C1 segment of cervical spinal cord (tissue), 14 donors: ENCODE measurements at regions not wholly inside any gene's neighbourhood (a gene's known extent, or its start where the extent isn't known, plus 50 kb on each side); places are given as distances from the start of the nearest gene placed in this dataset.
A peak's percentile ranks its signal among the peaks of the same experiment; 100 is the strongest.

Source experiments
- DNase-seq, 14 donors: peaks; one replicate each; lab custom pipeline; 2025; lab: John Stamatoyannopoulos, UW

DNA sequence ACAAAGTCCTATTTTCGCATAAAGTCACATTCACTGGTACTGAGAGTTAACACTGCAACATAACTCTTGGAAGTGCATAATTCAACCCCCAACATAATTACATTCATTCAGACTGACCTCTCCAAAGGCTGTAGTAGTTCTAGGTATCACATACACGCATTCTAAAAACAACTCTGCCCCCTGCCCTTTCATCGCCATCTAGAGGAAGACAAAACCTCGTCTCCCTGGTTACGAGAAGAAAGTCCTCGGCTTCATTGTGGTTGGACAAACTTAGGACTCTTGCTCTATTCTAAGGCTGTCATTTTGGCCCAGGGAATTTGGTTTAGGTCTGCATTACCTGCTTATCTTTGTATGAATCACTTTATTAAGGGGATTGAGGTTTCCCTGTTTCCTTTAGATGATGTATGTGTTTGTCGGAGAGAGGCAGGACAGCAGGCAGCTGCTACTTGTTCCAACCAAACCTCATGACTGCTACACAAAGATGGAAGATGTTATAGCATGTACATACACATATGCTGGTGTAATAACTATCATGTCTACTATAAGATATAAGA is 215.4 kb upstream of the NRXN1 start:
- no peak for DNase-seq

- DNase-seq, result no peak
These were observed 212.1 kb upstream of the NRXN1 start for GRCh38 chr2:51243892-51244535.

DNA sequence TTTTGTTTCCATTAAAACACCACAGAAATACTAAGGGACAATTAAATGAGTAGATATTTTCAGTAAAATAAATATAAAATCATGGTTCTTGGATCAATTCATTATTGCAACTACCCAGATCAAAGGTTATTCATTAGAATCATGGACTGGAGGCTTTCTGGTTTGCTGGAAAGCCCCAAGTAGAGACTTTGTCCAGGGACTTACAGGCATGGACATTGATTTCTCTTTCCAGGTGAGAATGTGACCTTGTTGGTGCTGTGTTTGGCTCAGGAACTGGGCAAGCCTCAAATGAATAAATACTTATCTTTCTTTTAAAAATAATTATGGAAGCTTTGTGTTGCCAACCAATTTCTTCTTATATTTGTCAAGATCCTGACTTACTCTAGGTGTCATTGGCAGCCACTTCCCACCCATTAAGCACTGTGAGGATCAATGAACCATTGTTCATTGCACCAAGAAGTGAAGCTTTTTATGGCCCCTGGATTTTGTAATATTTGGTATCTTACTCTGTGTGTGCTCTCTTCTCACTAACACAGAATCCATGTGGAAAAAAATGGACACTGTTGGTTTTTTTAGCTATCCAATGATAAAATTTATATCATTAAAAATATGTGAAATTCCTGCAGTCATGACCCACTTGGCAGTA is 205.8 kb upstream of the NRXN1 start:
- DNase-seq, result no peak

GRCh38 chr2:51232027-51232426 is 200.1 kb upstream of the NRXN1 start:
- DNase-seq, result no peak

DNA sequence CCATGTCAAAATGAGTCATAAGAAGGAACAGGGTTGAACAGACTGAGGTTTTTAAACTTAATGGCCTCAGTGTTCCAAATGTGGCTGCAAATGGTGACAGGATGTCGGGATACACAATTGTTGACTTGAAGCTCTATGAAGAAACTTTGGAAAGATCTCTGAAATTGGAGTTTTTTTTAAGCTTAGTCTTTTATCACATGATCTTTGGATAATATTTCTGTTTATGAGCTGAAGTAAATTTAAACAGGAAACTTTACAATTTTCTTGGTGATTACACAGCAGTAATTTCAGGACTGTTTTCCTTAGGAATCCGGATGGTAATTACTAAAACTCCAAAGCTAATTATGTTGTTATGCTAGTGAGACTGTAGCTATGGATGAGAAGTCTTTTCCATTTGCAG is 199.1 kb upstream of the NRXN1 start:
- no peak for DNase-seq

GRCh38 chr2:51225377-51225776 is 193.4 kb upstream of the NRXN1 start:
- DNase-seq, result no peak

- DNase-seq, result no peak
These were observed 192.9 kb upstream of the NRXN1 start for GRCh38 chr2:51224790-51225189.

DNA sequence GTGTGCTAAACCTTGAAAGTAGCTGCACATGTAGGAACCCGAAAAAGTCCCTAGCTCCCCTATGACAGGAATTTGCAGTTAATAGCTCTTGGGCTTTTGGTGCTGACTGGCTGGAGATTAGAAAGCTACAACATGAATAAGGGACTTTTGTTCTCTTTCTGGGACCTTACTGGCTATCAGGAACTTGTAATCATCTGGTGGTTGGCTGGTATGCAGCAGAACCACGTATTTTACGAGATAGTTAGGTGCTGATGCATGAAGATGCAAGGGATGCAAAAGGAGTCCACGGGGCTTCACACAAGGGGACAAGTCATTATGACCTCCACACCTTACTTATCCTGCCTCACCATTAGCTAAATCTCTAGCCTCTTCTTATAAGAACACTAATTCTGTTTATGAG is 190.2 kb upstream of the NRXN1 start:
- no peak for DNase-seq

DNA sequence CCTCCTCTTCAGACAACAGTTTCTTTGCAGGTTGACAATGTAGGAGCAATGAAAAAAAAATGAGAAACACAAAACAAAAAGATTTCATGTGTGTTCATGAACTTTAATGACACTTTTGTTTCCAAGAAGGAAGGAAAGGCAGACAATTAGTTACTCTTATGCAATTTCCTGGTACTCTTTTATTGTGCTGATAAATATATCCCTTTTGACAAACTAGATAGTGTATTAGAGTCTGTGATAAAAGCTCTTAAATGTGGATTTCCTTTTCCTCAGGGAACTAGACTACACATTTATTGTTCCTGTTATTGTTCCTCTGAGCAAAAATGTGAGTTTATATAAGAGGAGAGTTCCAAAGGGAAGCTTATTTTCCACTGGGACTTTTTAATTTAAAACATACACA is 188.7 kb upstream of the NRXN1 start:
- DNase-seq, result no peak

DNA sequence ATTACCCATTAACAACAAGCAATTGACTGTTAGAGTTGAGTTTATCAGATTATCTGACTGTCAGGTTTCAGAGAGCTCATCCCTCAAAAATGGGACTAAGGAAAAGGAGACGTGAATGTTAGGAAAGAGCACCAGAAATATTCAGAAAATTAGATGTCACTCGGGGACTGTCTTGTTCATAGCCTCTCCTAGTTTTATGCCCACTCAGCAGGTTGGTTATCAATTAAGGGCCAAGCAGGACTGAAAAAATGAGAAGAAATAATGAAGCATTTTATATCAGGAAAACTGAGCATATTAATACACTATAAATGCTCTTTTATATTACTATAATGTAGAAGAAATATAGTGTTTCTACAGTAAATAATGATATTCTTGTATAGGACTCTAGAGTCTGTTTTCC is 188.1 kb upstream of the NRXN1 start:
- no peak for DNase-seq

DNA sequence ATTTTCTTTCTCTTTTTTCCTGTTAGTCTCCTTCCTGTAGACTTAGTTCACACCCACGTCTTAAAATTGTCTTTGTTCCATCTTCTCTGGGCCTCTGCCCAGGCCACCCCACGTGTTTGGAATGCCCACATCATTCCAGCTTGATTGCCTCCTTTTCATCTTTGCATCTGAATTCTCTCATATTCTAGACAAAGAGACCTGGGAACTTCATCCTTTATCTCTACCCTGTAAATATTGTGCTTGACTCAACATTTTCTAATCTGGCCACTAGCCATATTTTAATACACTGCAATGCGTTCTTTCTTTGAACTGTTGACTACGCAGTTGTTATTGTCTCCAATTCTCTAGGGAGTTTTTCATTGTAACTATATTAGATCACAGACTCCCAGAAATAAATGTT is 187.5 kb upstream of the NRXN1 start:
- DNase-seq, result no peak

GRCh38 chr2:51218047-51218446 is 186.1 kb upstream of the NRXN1 start:
- DNase-seq, result no peak

DNA sequence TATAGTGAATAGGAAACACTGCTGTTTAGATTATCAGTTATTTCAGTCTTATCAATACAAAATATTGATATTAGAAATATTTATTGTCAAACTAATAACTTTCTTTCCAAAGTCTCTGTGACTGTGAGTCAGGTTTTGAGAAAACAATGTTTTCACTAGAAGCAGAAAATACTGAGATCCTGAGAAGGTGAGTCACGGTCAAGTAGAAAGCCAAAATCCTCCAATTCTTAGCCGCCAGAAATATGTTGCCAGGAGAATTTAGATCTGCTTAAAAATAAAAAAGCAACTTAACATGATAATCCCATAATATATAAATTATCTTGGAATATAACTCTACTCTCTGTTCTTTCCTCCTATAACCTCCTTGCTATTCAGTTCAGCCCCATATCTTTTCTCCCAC is 181.9 kb upstream of the NRXN1 start:
- DNase-seq, result no peak

- DNase-seq, result no peak
These were observed 180.4 kb upstream of the NRXN1 start for GRCh38 chr2:51212374-51212773.

DNA sequence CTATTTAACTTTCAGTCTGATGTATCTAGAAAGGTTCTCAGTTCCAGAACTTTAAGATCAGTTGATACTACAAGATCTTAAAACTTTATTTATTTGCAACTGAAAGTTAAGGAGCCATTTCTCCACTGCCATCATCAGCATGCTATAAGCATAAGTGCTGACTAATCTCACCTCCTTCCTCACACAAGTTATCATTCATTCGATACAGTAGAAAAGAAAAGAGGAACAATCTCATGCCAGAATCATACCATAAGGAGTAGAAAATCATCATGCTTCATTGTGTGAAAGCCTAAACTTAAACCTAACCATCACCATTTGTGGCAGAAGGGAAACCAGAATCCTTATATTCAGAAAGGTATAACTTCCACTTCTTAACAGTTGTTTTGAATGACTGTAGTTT is 176.6 kb upstream of the NRXN1 start:
- no peak for DNase-seq

DNA sequence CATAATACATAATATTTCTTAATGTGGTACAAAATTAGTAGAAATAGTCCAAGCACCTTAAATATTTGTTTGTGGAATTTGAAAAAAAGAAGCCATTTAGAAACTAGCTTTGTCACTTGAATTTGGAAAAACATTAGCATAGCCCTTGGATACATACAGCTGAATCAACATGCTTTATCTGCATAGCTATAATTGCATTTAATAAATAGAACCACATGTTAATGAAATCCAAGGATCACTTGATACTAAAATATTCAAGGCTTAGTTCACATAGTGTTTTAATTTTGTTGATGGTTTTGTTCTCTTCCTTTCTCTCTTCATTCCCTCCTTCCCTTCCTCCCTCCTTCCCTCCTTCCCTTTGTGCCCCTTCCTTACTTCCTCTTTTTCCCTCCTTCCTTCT is 169.4 kb upstream of the NRXN1 start:
- DNase-seq, result no peak

GRCh38 chr2:51194656-51195055 is 162.7 kb upstream of the NRXN1 start:
- no peak for DNase-seq

- DNase-seq, result no peak
These were observed 138.3 kb upstream of the NRXN1 start for GRCh38 chr2:51170273-51170672.

DNA sequence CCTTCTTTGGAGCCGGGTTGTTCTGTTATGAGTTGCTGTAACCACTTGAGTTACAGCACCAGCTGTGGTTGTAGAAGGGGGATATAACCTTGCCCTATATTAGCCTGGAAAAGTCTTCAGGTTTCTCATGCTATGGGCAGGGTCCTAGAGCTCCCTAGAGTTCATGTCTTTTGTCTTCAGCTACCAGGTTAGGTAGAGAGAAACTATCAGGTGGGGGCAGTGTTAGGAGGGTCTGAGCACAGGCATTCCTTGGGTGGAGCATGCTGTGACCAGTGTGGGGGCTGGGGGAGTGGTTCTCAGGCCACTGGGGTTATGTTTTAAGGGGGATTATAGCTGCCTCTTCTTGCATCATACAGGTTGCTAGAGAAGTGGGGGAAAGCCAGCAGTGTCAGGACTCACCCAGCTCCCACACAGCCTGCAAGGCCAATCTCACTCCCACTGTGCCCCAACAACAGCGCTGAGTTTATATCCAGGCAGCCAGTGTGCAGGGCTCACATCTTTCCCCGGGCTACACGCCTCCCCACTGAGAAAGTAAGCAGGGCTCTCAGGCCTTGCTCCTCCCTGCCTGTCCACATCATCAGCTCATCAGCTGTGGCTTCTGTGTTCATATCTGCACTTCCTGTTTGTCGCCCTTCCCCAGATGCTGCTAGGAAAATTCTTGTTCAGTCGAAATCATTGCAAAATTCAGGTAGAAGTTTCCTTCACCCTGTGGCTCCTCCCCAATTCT is 133.8 kb upstream of the NRXN1 start:
- DNase-seq, result no peak

GRCh38 chr2:51158251-51158650 is 126.3 kb upstream of the NRXN1 start:
- peak in 1 of 14 donors; percentile 80 for DNase-seq

DNA sequence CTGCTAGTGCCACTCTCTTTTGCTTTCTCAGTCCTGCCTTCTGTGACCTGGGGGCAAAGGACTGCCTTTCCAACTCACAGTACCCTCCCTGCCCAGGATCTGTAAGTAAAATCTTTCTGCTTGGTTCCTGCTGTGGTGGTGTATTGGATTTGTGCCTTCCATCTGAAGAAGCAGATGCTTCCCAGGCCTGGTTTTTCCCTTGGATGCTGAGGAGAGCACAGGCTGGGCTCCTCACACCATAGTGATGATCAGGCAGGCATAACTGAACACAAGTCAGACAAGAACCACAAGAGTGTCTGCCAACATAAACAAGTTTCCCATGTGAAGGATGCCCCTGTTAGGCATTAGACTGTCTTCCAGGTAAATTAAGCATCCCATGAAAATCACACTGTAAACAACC is 121.3 kb upstream of the NRXN1 start:
- DNase-seq, result peak in 1 of 14 donors; percentile 42

GRCh38 chr2:51151490-51152140 is 119.7 kb upstream of the NRXN1 start:
- DNase-seq, result no peak
